Neural crest cell (in vitro differentiated cells): ENCODE measurements at regions not wholly inside any gene's neighbourhood (a gene's known extent, or its start where the extent isn't known, plus 50 kb on each side); places are given as distances from the start of the nearest gene placed in this dataset.

ENCODE experiments used
- DNase-seq: peaks from one replicate; pipeline ENCODE4 v3.0.0; 2021; ENCODE audit warnings: low read depth, mixed read lengths, low spot score
- H3K27ac Mint-ChIP-seq: one replicate; pipeline ENCODE4 v1.8.0; 2021; ENCODE audit warnings: mild to moderate bottlenecking, mixed read lengths; ENCODE audit not compliant: unreplicated experiment
- H3K27me3 Mint-ChIP-seq: 2 replicates; pipeline ENCODE4 v1.8.0; 2021; ENCODE audit warnings: low read depth, mild to moderate bottlenecking, mixed read lengths
- H3K36me3 Mint-ChIP-seq: 2 replicates; pipeline ENCODE4 v1.8.0; 2021; ENCODE audit warnings: low read depth, mild to moderate bottlenecking, mixed read lengths
- H3K4me1 Mint-ChIP-seq: 2 replicates; pipeline ENCODE4 v1.8.0; 2021; ENCODE audit warnings: mixed read lengths
- H3K4me3 Mint-ChIP-seq: one replicate; pipeline ENCODE4 v1.8.0; 2021; ENCODE audit warnings: mild to moderate bottlenecking, mixed read lengths
- H3K9me3 Mint-ChIP-seq: 2 replicates; pipeline ENCODE4 v1.8.0; 2021; ENCODE audit warnings: mixed read lengths
- TF ChIP-seq, protein P1 (sequence below): fragments of 200-600 bp; sonication (generic); conservative IDR thresholded peaks from 2 replicates; pipeline ENCODE4 v1.5.0; 2021; ENCODE audit warnings: antibody characterized with exemption, mild to moderate bottlenecking

DNA sequence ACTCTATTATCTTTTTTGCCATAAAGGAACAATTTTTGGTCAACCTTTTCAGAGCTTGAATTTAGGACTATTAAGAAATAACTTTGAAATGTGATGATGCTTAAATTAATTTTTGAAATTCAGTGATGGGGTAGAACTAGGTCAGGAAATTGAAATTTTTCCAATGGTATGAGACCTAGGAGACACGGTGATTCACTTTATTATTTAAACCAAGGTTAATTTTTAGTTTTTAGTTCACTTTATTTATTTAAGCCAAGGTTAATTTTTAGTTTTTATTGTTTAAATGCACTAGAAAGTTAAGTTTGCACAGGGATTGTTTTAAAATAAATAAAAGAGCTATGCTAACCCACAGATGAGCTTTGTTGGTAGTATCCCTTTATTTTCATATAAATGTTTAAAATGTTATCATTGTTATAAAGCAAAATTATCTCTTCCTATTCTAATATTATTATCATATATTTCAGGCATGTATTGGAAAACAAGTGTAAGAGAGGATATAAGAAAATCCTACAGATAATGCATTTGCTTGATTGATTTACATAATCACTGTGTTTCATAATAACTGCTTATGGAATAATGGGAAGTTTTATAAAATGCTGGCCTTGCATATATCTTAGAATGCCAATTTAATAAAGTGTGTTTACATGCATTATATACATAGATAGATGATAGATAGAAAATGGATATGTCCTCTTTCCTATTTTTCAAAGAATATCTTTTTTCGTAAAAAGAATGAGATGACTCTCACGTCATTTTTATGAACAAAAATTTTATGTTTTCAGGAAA, 163.6 kb downstream of the HGF start:
- H3K4me1 Mint-ChIP-seq = no peaks in the 10 kb centered on the region
- peaks cover 3% of the 10 kb centered on the region for H3K9me3 Mint-ChIP-seq
- no peak overlapping the region for H3K4me3 Mint-ChIP-seq
- no peak overlapping the region for H3K27ac Mint-ChIP-seq
- no peaks in the 10 kb centered on the region for H3K36me3 Mint-ChIP-seq
- TF ChIP-seq, protein P1, sequence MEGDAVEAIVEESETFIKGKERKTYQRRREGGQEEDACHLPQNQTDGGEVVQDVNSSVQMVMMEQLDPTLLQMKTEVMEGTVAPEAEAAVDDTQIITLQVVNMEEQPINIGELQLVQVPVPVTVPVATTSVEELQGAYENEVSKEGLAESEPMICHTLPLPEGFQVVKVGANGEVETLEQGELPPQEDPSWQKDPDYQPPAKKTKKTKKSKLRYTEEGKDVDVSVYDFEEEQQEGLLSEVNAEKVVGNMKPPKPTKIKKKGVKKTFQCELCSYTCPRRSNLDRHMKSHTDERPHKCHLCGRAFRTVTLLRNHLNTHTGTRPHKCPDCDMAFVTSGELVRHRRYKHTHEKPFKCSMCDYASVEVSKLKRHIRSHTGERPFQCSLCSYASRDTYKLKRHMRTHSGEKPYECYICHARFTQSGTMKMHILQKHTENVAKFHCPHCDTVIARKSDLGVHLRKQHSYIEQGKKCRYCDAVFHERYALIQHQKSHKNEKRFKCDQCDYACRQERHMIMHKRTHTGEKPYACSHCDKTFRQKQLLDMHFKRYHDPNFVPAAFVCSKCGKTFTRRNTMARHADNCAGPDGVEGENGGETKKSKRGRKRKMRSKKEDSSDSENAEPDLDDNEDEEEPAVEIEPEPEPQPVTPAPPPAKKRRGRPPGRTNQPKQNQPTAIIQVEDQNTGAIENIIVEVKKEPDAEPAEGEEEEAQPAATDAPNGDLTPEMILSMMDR = no peak
- no peaks in the 10 kb centered on the region for H3K27me3 Mint-ChIP-seq
- DNase-seq = no peak

DNA sequence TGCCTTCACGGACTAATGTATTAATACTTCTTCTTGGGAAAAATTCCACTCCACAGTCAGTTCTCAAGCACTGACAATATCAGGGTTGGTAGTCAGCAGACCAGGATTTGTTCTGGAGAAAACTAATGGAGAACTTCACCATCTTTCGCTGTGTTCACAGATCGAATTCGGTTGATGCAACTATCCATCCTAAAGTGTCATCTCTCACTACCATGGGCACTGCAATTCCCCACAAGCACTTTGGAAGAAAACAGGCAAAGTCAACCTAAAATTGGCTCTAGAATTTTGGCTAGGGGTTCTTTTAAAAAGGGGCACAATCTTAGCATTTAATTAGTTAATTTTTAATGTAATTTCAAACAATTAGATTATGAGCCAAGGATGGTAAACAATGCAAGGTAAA, 164.4 kb downstream of the HGF start:
- no peak overlapping the region for H3K27ac Mint-ChIP-seq
- H3K36me3 Mint-ChIP-seq = no peaks in the 10 kb centered on the region
- H3K9me3 Mint-ChIP-seq = peaks cover 3% of the 10 kb centered on the region
- no peaks in the 10 kb centered on the region for H3K27me3 Mint-ChIP-seq
- no peak overlapping the region for H3K4me3 Mint-ChIP-seq
- H3K4me1 Mint-ChIP-seq = no peaks in the 10 kb centered on the region
- DNase-seq = no peak
- TF ChIP-seq, protein P1 = no peak

DNA sequence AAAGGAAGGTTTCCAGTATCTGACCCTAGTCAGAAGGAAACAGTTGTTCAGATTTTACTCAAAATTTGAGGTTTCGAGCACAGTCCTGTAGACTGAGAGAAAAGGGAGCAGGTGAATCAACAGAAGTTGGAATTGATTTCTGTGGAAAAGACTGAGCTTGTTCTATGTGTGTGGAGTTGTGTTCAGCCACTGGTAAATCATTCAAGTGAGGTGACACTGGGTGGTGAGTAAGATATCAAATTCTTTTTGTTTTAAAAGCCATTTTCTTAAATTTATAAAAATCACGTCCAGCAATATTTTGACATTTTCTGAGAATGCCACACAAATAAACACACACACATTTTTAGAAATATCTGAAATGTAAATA, 165.1 kb downstream of the HGF start:
- TF ChIP-seq, protein P1 = no peak
- no peak for DNase-seq
- peaks cover 3% of the 10 kb centered on the region for H3K9me3 Mint-ChIP-seq
- no peak overlapping the region for H3K4me3 Mint-ChIP-seq
- no peaks in the 10 kb centered on the region for H3K27me3 Mint-ChIP-seq
- H3K36me3 Mint-ChIP-seq = no peaks in the 10 kb centered on the region
- H3K27ac Mint-ChIP-seq = no peak overlapping the region
- H3K4me1 Mint-ChIP-seq = no peaks in the 10 kb centered on the region

DNA sequence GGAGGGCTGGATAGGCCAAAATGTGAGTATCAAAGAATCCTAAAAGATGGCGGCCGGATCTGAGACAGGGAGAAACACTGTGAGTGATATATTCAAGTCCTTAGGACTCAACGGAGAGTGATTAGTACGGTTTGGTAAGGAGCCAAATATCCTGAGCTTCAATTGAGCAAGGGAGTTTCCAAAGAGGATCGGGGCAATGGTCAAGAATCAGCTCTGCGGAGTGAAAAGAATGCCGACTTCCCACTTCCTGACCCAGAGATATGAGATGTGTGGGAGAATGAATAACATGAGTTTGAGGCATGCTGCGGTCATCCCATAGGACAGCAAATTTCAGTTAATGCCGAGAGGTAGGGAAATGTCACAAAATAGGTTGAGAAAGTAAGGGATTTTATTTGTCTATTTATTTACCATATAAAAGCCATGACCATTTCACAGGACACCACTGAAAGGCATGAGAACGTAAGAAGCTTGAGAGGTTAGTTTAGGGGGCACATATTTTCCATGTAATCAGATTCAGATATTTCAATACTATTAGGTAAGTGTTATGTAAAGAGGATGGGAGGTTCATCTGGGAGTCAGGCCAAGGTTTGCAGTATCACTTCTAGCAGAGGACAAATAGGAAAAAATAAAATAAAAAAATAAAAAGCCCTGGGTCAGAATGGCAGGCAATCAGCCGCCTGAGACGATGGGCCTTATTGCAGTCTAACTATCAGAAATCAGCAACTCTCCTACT, 165.6 kb downstream of the HGF start:
- DNase-seq = no peak
- Mint-ChIP-seq H3K27me3 (no peaks in the 10 kb centered on the region), H3K4me1 (no peaks in the 10 kb centered on the region)

DNA sequence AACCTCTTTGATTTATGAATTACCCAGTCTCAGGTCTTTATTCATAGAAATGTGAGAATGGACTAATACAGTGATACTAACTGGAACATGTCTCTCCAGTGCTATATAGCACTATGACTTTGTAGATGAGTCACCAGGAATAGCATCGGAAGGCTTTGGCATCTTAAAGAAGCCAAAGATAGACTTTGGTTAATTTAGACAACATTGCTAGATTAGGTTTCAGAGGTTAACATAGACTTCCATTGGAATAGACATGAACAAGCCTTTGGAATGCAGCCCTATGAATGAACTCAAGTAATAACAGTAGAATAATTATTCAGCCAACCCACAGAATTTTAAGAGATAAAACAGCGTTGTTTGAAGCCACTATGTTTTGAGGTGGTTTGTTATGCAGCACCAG, 169.2 kb downstream of the HGF start:
- H3K4me1 Mint-ChIP-seq = no peaks in the 10 kb centered on the region
- H3K4me3 Mint-ChIP-seq = no peak overlapping the region
- H3K9me3 Mint-ChIP-seq = no peaks in the 10 kb centered on the region
- DNase-seq = no peak
- no peaks in the 10 kb centered on the region for H3K27me3 Mint-ChIP-seq
- no peak overlapping the region for H3K27ac Mint-ChIP-seq
- H3K36me3 Mint-ChIP-seq = no peaks in the 10 kb centered on the region
- TF ChIP-seq, protein P1 = no peak

More for the DNA sequence above, 165.6 kb downstream of the HGF start:
- TF ChIP-seq, protein P1 = no peak
- peaks cover 3% of the 10 kb centered on the region for H3K9me3 Mint-ChIP-seq
- H3K4me3 Mint-ChIP-seq = no peak overlapping the region
- H3K36me3 Mint-ChIP-seq = no peaks in the 10 kb centered on the region
- no peak overlapping the region for H3K27ac Mint-ChIP-seq
